ENCODE measurements at regions not wholly inside any gene's neighbourhood (a gene's known extent, or its start where the extent isn't known, plus 50 kb on each side); places are given as distances from the start of the nearest gene placed in this dataset.

- TF ChIP-seq RCOR1 (IDR thresholded peaks at IDR 0.05; ENCODE audit: insufficient replicate concordance, low read length) (no peak), CTCF (conservative IDR thresholded peaks at IDR 0.05; ENCODE audit: low read depth, low read length) (no peak), MXI1 (IDR thresholded peaks at IDR 0.05; ENCODE audit: borderline replicate concordance, low read depth, low read length) (no peak), CHD1 (IDR thresholded peaks at IDR 0.05; ENCODE audit: low read depth, low read length) (no peak), USF2 (IDR thresholded peaks at IDR 0.05; ENCODE audit: low read depth, low read length) (no peak), ELK1 (IDR thresholded peaks at IDR 0.05; ENCODE audit: borderline replicate concordance, low read depth, low read length) (no peak), NFE2L2 (IDR thresholded peaks at IDR 0.05; ENCODE audit: low read depth, low read length) (no peak), SMC3 (IDR thresholded peaks at IDR 0.05; ENCODE audit: low read depth, low read length) (no peak), MAZ (IDR thresholded peaks at IDR 0.05; ENCODE audit: borderline replicate concordance, low read depth, low read length) (no peak)
- in situ Hi-C loops (cut with MboI; ENCODE audit: low sequenced_read_pairs) = no loop called here
- POLR2A ChIA-PET (ENCODE audit: unreplicated experiment) = no interaction called here
- dilution Hi-C loops (cut with HindIII; ENCODE audit: low sequenced_read_pairs, unreplicated experiment) = no loop called here
- Histone ChIP-seq H3K4me2 (ENCODE audit: low read depth, low read length) (no peak overlapping the region), H2AK9ac (replicated peaks; ENCODE audit: low read depth, low read length, poor library complexity) (no peak overlapping the region), H2BK20ac (ENCODE audit: low read depth, low read length) (no peak overlapping the region), H3K4me3 (ENCODE audit: insufficient read depth, low read depth, low read length) (no peak overlapping the region), H3K9me3 (ENCODE audit: control insufficient read depth, insufficient read depth, low read length) (peaks cover 58% of the 10 kb centered on the region), H3K27ac (ENCODE audit: insufficient read depth, low read length) (no peak overlapping the region), H4K5ac (ENCODE audit: low read depth, low read length) (no peak overlapping the region), H3K18ac (ENCODE audit: low read depth, low read length) (no peak overlapping the region), H3K56ac (ENCODE audit: extremely low read depth, insufficient read depth, low read length) (no peak overlapping the region), H4K91ac (ENCODE audit: insufficient read depth, low read depth, low read length) (no peak overlapping the region), H2BK5ac (ENCODE audit: low read depth, low read length, poor library complexity, severe bottlenecking) (no peak overlapping the region), H4K20me1 (ENCODE audit: insufficient read depth, low read length) (no peaks in the 10 kb centered on the region), H2BK120ac (ENCODE audit: low read depth, low read length) (no peak overlapping the region), H3K79me1 (ENCODE audit: low read depth in 1 of 2, low read length in 2 of 2) (no peaks in the 10 kb centered on the region), H2AK5ac (ENCODE audit: low read depth, low read length) (no peak overlapping the region), H2AFZ (replicated peaks; ENCODE audit: low read length, poor library complexity) (no peak overlapping the region), H3K9ac (ENCODE audit: low read depth, low read length) (no peak overlapping the region), H3K36me3 (ENCODE audit: control insufficient read depth, insufficient read depth, low read length) (no peaks in the 10 kb centered on the region), H3K4me1 (ENCODE audit: control insufficient read depth, insufficient read depth, low read length) (no peaks in the 10 kb centered on the region), H2BK15ac (ENCODE audit: low read depth, low read length) (no peak overlapping the region), H4K8ac (ENCODE audit: low read depth in 2 of 2, low read length in 2 of 2) (no peak overlapping the region), H3K9me1 (ENCODE audit: insufficient read depth, low read length) (no peaks in the 10 kb centered on the region), H3K14ac (replicated peaks; ENCODE audit: low read depth, low read length) (no peak overlapping the region), H3K23ac (ENCODE audit: low read depth, low read length) (no peak overlapping the region), H3K27me3 (ENCODE audit: control insufficient read depth, insufficient read depth, low read length) (no peaks in the 10 kb centered on the region), H3K4ac (ENCODE audit: low read depth, low read length) (no peak overlapping the region)
- ATAC-seq (ENCODE audit: low read depth) (no peak), DNase-seq (no peak)
- intact Hi-C loops (cut with micrococcal nuclease) = no loop called here
- 65% methylated on average over 4 of the region's 14 CpGs; no CpG with 5 or more reads in 1 of the 2 experiments for WGBS, 2 experiments (ENCODE audit: extremely low coverage in 2 of 2, insufficient read length in 1 of 2)
- BruUV-seq (replicated peaks) = no TSS peak
- CTCF ChIA-PET = no interaction called here
Measured at GRCh38 chr22:49349841-49350381, 477.8 kb downstream of the BRD1 start.

Data from IMR-90 (cell line).